OCI-LY7 (cell line): ENCODE measurements at regions not wholly inside any gene's neighbourhood (a gene's known extent, or its start where the extent isn't known, plus 50 kb on each side); places are given as distances from the start of the nearest gene placed in this dataset.

Experiments used
- EZH2phosphoT487 ChIP-seq: fragments of 200-600 bp; sonication (generic); IDR thresholded peaks from 2 replicates; pipeline ENCODE4 v1.6.1; 2018; ENCODE audit warnings: low read depth, borderline replicate concordance, mild to moderate bottlenecking, mixed run types, antibody characterized with exemption, low read length, moderate library complexity, mixed read lengths
- TF ChIP-seq, protein P1 (sequence below): fragments of 200-600 bp; sonication (generic); conservative IDR thresholded peaks from 2 replicates; pipeline ENCODE4 v1.5.1; 2014; ENCODE audit warnings: mild to moderate bottlenecking, antibody characterized with exemption, low read length, moderate library complexity, mixed read lengths

DNA sequence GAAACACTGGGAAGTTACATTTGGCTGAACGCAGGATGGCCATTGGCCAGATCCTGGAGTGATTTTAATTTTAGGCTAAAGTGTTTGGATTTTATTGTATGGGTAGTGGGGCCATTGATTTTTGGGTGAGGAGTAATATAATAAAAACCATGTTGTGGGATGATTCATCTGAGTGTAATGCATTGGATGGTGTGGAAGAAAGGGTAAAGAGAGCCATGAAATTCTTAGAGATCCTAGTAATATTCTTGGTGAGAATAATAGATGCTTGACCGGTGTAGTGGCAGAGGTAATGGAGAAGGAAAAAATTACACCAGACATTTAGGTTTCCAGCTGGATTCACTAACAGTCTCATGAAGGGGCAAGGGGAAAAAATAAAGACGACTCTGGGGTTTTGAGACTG, 158.1 kb downstream of the NPR3 start:
- TF ChIP-seq, protein P1, sequence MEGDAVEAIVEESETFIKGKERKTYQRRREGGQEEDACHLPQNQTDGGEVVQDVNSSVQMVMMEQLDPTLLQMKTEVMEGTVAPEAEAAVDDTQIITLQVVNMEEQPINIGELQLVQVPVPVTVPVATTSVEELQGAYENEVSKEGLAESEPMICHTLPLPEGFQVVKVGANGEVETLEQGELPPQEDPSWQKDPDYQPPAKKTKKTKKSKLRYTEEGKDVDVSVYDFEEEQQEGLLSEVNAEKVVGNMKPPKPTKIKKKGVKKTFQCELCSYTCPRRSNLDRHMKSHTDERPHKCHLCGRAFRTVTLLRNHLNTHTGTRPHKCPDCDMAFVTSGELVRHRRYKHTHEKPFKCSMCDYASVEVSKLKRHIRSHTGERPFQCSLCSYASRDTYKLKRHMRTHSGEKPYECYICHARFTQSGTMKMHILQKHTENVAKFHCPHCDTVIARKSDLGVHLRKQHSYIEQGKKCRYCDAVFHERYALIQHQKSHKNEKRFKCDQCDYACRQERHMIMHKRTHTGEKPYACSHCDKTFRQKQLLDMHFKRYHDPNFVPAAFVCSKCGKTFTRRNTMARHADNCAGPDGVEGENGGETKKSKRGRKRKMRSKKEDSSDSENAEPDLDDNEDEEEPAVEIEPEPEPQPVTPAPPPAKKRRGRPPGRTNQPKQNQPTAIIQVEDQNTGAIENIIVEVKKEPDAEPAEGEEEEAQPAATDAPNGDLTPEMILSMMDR = no peak
- no peak for TF ChIP-seq EZH2phosphoT487
